Fibroblast of lung (primary cell): ENCODE measurements at regions not wholly inside any gene's neighbourhood (a gene's known extent, or its start where the extent isn't known, plus 50 kb on each side); places are given as distances from the start of the nearest gene placed in this dataset.

Experiments
- DNase-seq, 2 donors: peaks; one replicate each; pipeline versions ENCODE4 v3.0.0 to v3.0.0-alpha.2; 2010; ENCODE audit warnings: low read depth in 2 of 2
- H2AFZ ChIP-seq: 2 replicates; pipeline ENCODE4 v1.5.1; 2012; ENCODE audit warnings: low read length, control low read depth, inconsistent platforms
- H3K27ac ChIP-seq: 2 replicates; pipeline ENCODE4 v1.5.1; 2011; ENCODE audit warnings: low read length, control low read depth; ENCODE audit not compliant: insufficient read depth
- H3K27me3 ChIP-seq: 2 replicates; pipeline ENCODE4 v1.5.1; 2011; ENCODE audit warnings: mild to moderate bottlenecking, low read length; ENCODE audit not compliant: control insufficient read depth, insufficient read depth
- H3K36me3 ChIP-seq: 2 replicates; pipeline ENCODE4 v1.5.1; 2011; ENCODE audit warnings: low read length; ENCODE audit not compliant: control insufficient read depth, insufficient read depth
- H3K4me1 ChIP-seq: 2 replicates; pipeline ENCODE4 v1.5.1; 2011; ENCODE audit warnings: low read length; ENCODE audit not compliant: control insufficient read depth, insufficient read depth; ENCODE audit errors: extremely low read depth
- H3K4me2 ChIP-seq: 2 replicates; pipeline ENCODE4 v1.5.1; 2011; ENCODE audit warnings: low read length, control low read depth; ENCODE audit not compliant: insufficient read depth; ENCODE audit errors: extremely low read depth
- H3K4me3 ChIP-seq, 4 experiments: fragments of 200-600 bp in 1 of 4; sonication (generic) in 1 of 4; replicated peaks in 1 of 4; 2 replicates each; pipeline ENCODE4 v1.5.1; 2011 to 2016; ENCODE audit warnings: low read length in 4 of 4, low read depth in 3 of 4, mild to moderate bottlenecking in 3 of 4, control low read depth in 2 of 4, inconsistent platforms in 1 of 4, mixed read lengths in 1 of 4; ENCODE audit not compliant: insufficient read depth in 1 of 4; ENCODE audit errors: control extremely low read depth in 1 of 4
- H3K79me2 ChIP-seq: 2 replicates; pipeline ENCODE4 v1.5.1; 2012; ENCODE audit warnings: mild to moderate bottlenecking, low read length, inconsistent platforms; ENCODE audit not compliant: control insufficient read depth, insufficient read depth
- H3K9ac ChIP-seq: 2 replicates; pipeline ENCODE4 v1.5.1; 2011; ENCODE audit warnings: mild to moderate bottlenecking, low read length, control low read depth; ENCODE audit not compliant: insufficient read depth
- H3K9me3 ChIP-seq: 2 replicates; pipeline ENCODE4 v1.5.1; 2012; ENCODE audit warnings: low read depth, low read length; ENCODE audit not compliant: control insufficient read depth, insufficient read depth
- H4K20me1 ChIP-seq: 2 replicates; pipeline ENCODE4 v1.5.1; 2011; ENCODE audit warnings: low read length; ENCODE audit not compliant: control insufficient read depth, insufficient read depth; ENCODE audit errors: extremely low read depth
- CTCF ChIP-seq, 2 donors: IDR thresholded peaks in 1 of 2; conservative IDR thresholded peaks in 1 of 2; 1 replicate in 1 of 2; 2 replicates in 1 of 2; pipeline ENCODE4 v1.5.1; 2011 to 2012; ENCODE audit warnings: low read length in 2 of 2, control low read depth in 1 of 2, inconsistent platforms in 1 of 2, low read depth in 1 of 2, mild to moderate bottlenecking in 1 of 2
- EZH2 ChIP-seq: IDR thresholded peaks from 2 replicates; pipeline ENCODE4 v1.5.1; 2012; ENCODE audit warnings: low read length, control low read depth, mild to moderate bottlenecking; ENCODE audit errors: missing control alignments

GRCh38 chr13:44752164-44752563, 176.0 kb upstream of the TSC22D1 start:
- no peak for TF ChIP-seq CTCF (conservative IDR thresholded peaks at IDR 0.05 in 1 of 2, IDR thresholded peaks at IDR 0.05 in 1 of 2; ENCODE audit: low read depth in 1 of 2, low read length in 2 of 2)

GRCh38 chr13:44750630-44751029, 174.5 kb upstream of the TSC22D1 start:
- no peak overlapping the region for H2AFZ ChIP-seq
- no peak overlapping the region for H3K9ac ChIP-seq
- no peak overlapping the region for H3K27ac ChIP-seq
- H3K79me2 ChIP-seq: no peaks in the 10 kb centered on the region
- no peak for DNase-seq
- H3K36me3 ChIP-seq: no peaks in the 10 kb centered on the region
- H3K4me3 ChIP-seq: no peak overlapping the region
- H3K4me2 ChIP-seq: no peak overlapping the region
- H3K27me3 ChIP-seq: no peaks in the 10 kb centered on the region
- H4K20me1 ChIP-seq: no peaks in the 10 kb centered on the region
- no peak for TF ChIP-seq EZH2
- TF ChIP-seq CTCF (conservative IDR thresholded peaks at IDR 0.05 in 1 of 2, IDR thresholded peaks at IDR 0.05 in 1 of 2; ENCODE audit: low read depth in 1 of 2, low read length in 2 of 2): no peak
- no peaks in the 10 kb centered on the region for H3K4me1 ChIP-seq
- H3K9me3 ChIP-seq: no peaks in the 10 kb centered on the region

More at GRCh38 chr13:44752164-44752563, 176.0 kb upstream of the TSC22D1 start:
- Histone ChIP-seq H3K79me2 (no peaks in the 10 kb centered on the region), H3K27me3 (no peaks in the 10 kb centered on the region), H3K4me3 (no peak overlapping the region), H4K20me1 (no peaks in the 10 kb centered on the region), H3K9ac (no peak overlapping the region), H3K4me2 (no peak overlapping the region), H3K36me3 (no peaks in the 10 kb centered on the region), H3K9me3 (no peaks in the 10 kb centered on the region), H3K27ac (no peak overlapping the region), H3K4me1 (no peaks in the 10 kb centered on the region), H2AFZ (no peak overlapping the region)
- DNase-seq: no peak

- H3K9ac ChIP-seq: no peak overlapping the region
- H3K4me2 ChIP-seq: no peak overlapping the region
- no peaks in the 10 kb centered on the region for H3K4me1 ChIP-seq
- H4K20me1 ChIP-seq: no peaks in the 10 kb centered on the region
- H2AFZ ChIP-seq: no peak overlapping the region
- H3K36me3 ChIP-seq: no peaks in the 10 kb centered on the region
- no peak overlapping the region for H3K27ac ChIP-seq
- no peaks in the 10 kb centered on the region for H3K27me3 ChIP-seq
- H3K9me3 ChIP-seq: no peaks in the 10 kb centered on the region
- no peaks in the 10 kb centered on the region for H3K79me2 ChIP-seq
- DNase-seq: no peak
- TF ChIP-seq CTCF (conservative IDR thresholded peaks at IDR 0.05 in 1 of 2, IDR thresholded peaks at IDR 0.05 in 1 of 2; ENCODE audit: low read depth in 1 of 2, low read length in 2 of 2) (no peak), EZH2 (no peak)
- no peak overlapping the region for H3K4me3 ChIP-seq
These were observed 173.8 kb upstream of the TSC22D1 start for GRCh38 chr13:44749906-44750305.
